K562 (cell line): ENCODE measurements at regions not wholly inside any gene's neighbourhood (a gene's known extent, or its start where the extent isn't known, plus 50 kb on each side); places are given as distances from the start of the nearest gene placed in this dataset.

Experiments used
- ATAC-seq: fragments of 200-7000 bp; cut with Tn5 transposase; 3 replicates; pipeline ENCODE4 v1.9.1; 2020; ENCODE audit warnings: moderate library complexity
- BruUV-seq: library from RNA; stranded (reverse); fragments of 400-500 nt; replicated peaks from 2 replicates; lab custom pipeline; 2021; lab: Mats Ljungman, UMichigan
- CTCF ChIA-PET: fragments of 300-600 bp; formaldehyde crosslinking; extraction: SDS; loops from one replicate; lab custom pipeline; 2021; ENCODE audit warnings: low intra/inter-chr PET ratio; lab: Yijun Ruan, JAX
- POLR2A ChIA-PET: fragments of 300-600, 350-650 bp; sonication (Branson Sonifier 250); formaldehyde crosslinking; extraction: SDS; loops from one replicate; lab custom pipeline; 2021; ENCODE audit warnings: antibody characterized with exemption, inconsistent platforms; lab: Yijun Ruan, JAX
- DNase-seq, 4 experiments: peaks; one replicate each; pipeline versions ENCODE4 v3.0.0 to v3.0.0-alpha.2; 2011 to 2018; ENCODE audit warnings: low spot score in 3 of 4, mixed read lengths in 3 of 4; ENCODE audit errors: extremely low read depth in 1 of 4
- FAIRE-seq: peaks from 2 replicates; lab custom pipeline; 2011; peaks lifted over from hg19 to GRCh38; lab: Jason Lieb, UNC
- H2AFZ ChIP-seq: 2 replicates; pipeline ENCODE4 v1.6.0; 2011; ENCODE audit warnings: low read depth, low read length, control low read depth, inconsistent platforms
- H3K27ac ChIP-seq: fragments of 200-600 bp; 3 replicates; pipeline ENCODE4 v1.8.0; 2011; ENCODE audit warnings: low read depth, mild to moderate bottlenecking, control low read depth, inconsistent platforms, low read length, moderate library complexity, mixed read lengths; ENCODE audit errors: extremely low read depth
- H3K27me3 ChIP-seq, 2 experiments: fragments of 300-600 bp in 1 of 2; 2 replicates in 1 of 2; 3 replicates in 1 of 2; pipeline versions ENCODE4 v1.6.0 to v1.8.0; 2011; ENCODE audit warnings: inconsistent platforms in 2 of 2, low read length in 2 of 2, mild to moderate bottlenecking in 1 of 2, mixed read lengths in 1 of 2, moderate library complexity in 1 of 2; ENCODE audit not compliant: control insufficient read depth in 2 of 2, insufficient read depth in 2 of 2
- H3K36me3 ChIP-seq: fragments of 300-600 bp; 3 replicates; pipeline ENCODE4 v1.8.0; 2011; ENCODE audit warnings: mild to moderate bottlenecking, low read length, inconsistent platforms; ENCODE audit not compliant: control insufficient read depth, insufficient read depth
- H3K4me1 ChIP-seq, 2 experiments: fragments of 200-600 bp in 1 of 2; replicated peaks in 1 of 2; 2 replicates in 1 of 2; 3 replicates in 1 of 2; pipeline versions ENCODE4 v1.5.1 to v1.8.0; 2011; ENCODE audit warnings: inconsistent platforms in 2 of 2, low read length in 2 of 2, mild to moderate bottlenecking in 1 of 2, mixed read lengths in 1 of 2, moderate library complexity in 1 of 2; ENCODE audit not compliant: control insufficient read depth in 2 of 2, insufficient read depth in 2 of 2
- H3K4me2 ChIP-seq: 2 replicates; pipeline ENCODE4 v1.6.1; 2011; ENCODE audit warnings: low read length, control low read depth, inconsistent platforms, mixed read lengths; ENCODE audit not compliant: insufficient read depth
- H3K4me3 ChIP-seq: fragments of 200-600 bp; sonication (generic), shearing (Covaris generic); 2 replicates; pipeline ENCODE4 v1.5.1; 2016; ENCODE audit warnings: control low read depth, inconsistent platforms
- H3K79me2 ChIP-seq: fragments of 200-600 bp; 3 replicates; pipeline ENCODE4 v1.8.0; 2011; ENCODE audit warnings: low read length, inconsistent platforms; ENCODE audit not compliant: control insufficient read depth, insufficient read depth
- H3K9ac ChIP-seq, 2 experiments: 2 replicates each; pipeline versions ENCODE4 v1.6.0 to v1.6.1; 2011; ENCODE audit warnings: low read depth in 2 of 2, low read length in 2 of 2, control low read depth in 1 of 2, inconsistent platforms in 1 of 2, mild to moderate bottlenecking in 1 of 2, mixed read lengths in 1 of 2; ENCODE audit not compliant: insufficient read depth in 1 of 2
- H3K9me1 ChIP-seq: one replicate; pipeline ENCODE4 v1.6.0; 2011; ENCODE audit warnings: inconsistent platforms, mild to moderate bottlenecking, low read length, moderate library complexity; ENCODE audit not compliant: control insufficient read depth, insufficient read depth
- H3K9me3 ChIP-seq: replicated peaks from 2 replicates; pipeline ENCODE4 v1.5.1; 2011; ENCODE audit warnings: low read depth, low read length, inconsistent platforms; ENCODE audit not compliant: control insufficient read depth, insufficient read depth
- H4K20me1 ChIP-seq: replicated peaks from 2 replicates; pipeline ENCODE4 v1.6.1; 2011; ENCODE audit warnings: low read length, inconsistent platforms, mixed read lengths; ENCODE audit not compliant: control insufficient read depth, insufficient read depth
- CBX3 ChIP-seq, 2 experiments: IDR thresholded peaks; 1 replicate in 1 of 2; 2 replicates in 1 of 2; pipeline ENCODE4 v1.6.1; 2012; ENCODE audit warnings: inconsistent platforms in 2 of 2, low read length in 2 of 2, borderline replicate concordance in 1 of 2, control low read depth in 1 of 2
- CEBPG ChIP-seq, 3 experiments: fragments of 200-800 bp in 1 of 3; sonication (Bioruptor generic) in 1 of 3; sonication (generic) in 1 of 3; formaldehyde crosslinking in 1 of 3; IDR thresholded peaks in 2 of 3; conservative IDR thresholded peaks in 1 of 3; 2 replicates each; pipeline versions ENCODE4 v1.6.1 to v1.8.0; 2016 to 2022; ENCODE audit warnings: missing compliant biosample characterization in 2 of 3, missing genetic modification characterization in 2 of 3, mild to moderate bottlenecking in 1 of 3, missing genetic modification reagents in 1 of 3
- MYNN ChIP-seq, 2 experiments: sonication (generic); formaldehyde crosslinking in 1 of 2; IDR thresholded peaks; 2 replicates each; pipeline versions ENCODE4 v1.5.0 to v1.6.1; 2016 to 2020; ENCODE audit warnings: antibody characterized with exemption in 1 of 2, missing genetic modification reagents in 1 of 2
- NCOR1 ChIP-seq: fragments of 450-650 bp; IDR thresholded peaks from 2 replicates; pipeline ENCODE4 v1.6.1; 2016; ENCODE audit warnings: mild to moderate bottlenecking, moderate library complexity
- NFE2L1 ChIP-seq: fragments of 450-650 bp; IDR thresholded peaks from 2 replicates; pipeline ENCODE4 v1.6.1; 2016; ENCODE audit warnings: missing genetic modification characterization, low read depth, mild to moderate bottlenecking, missing compliant biosample characterization, moderate library complexity, borderline replicate concordance
- ZNF449 ChIP-seq: fragments of 250-450 bp; sonication (Bioruptor Pico); IDR thresholded peaks from 2 replicates; pipeline ENCODE4 v1.8.0; 2022; ENCODE audit warnings: moderate library complexity, mild to moderate bottlenecking, inconsistent platforms
- ZNF511 ChIP-seq: sonication (generic); formaldehyde crosslinking; IDR thresholded peaks from 2 replicates; pipeline ENCODE4 v1.8.0; 2022; ENCODE audit warnings: mild to moderate bottlenecking, missing genetic modification reagents
- WGBS: fragments of 100-300 bp; shearing (Covaris generic); methylation state at CpG from one replicate; pipeline ENCODE4 v1.1.6; 2016; ENCODE audit warnings: low coverage, mixed read lengths; ENCODE audit not compliant: insufficient coverage; ENCODE audit errors: missing lambda C conversion rate; 5-methylcytosine and 5-hydroxymethylcytosine counted together
- in situ Hi-C: fragments of 300-500 bp; cut with MboI; formaldehyde crosslinking; loops from 4 replicates; pipeline ENCODE4 v1.15.0; 2018; ENCODE audit warnings: inconsistent platforms, mixed read lengths
- intact Hi-C: fragments of 100-400 bp; cut with micrococcal nuclease; formaldehyde crosslinking; loops from 2 replicates; pipeline ENCODE4 v1.14.2; 2022

- TF ChIP-seq CEBPG (CRISPR knock-in tag; IDR thresholded peaks at IDR 0.05) (no peak), CEBPG (tag; conservative IDR thresholded peaks at IDR 0.05 in 1 of 2, IDR thresholded peaks at IDR 0.05 in 1 of 2) (no peak), ZNF449 (CRISPR knock-in tag) (no peak), NCOR1 (no peak), CBX3 (IDR thresholded peaks at IDR 0.05; ENCODE audit: borderline replicate concordance in 1 of 2, low read length in 2 of 2) (no peak)
Measured at GRCh38 chr15:29937956-29938355, 115.7 kb upstream of the TJP1 start (continued).

- DNase-seq (no peak), FAIRE-seq (no peak), ATAC-seq (no peak)
- H3K27me3 ChIP-seq = peaks cover 0 to 20% of the 10 kb centered on the region in 2 experiments; a peak in 2 of 5 replicates
- H3K9ac ChIP-seq = no peak overlapping the region
- H3K9me1 ChIP-seq = no peaks in the 10 kb centered on the region
- POLR2A ChIA-PET = interaction anchor here (0.6 kb wide), 2 partner anchors 31 to 116 kb away, joined by 3 to 5 read pairs; no protein-coding TSS in a partner anchor
- no peak overlapping the region for H3K27ac ChIP-seq
- H3K4me2 ChIP-seq = no peak overlapping the region
- no peaks in the 10 kb centered on the region for H3K9me3 ChIP-seq
- BruUV-seq = no TSS peak
- no peak overlapping the region for H3K4me3 ChIP-seq
- in situ Hi-C loops (no loop called here), intact Hi-C loops (no loop called here)
- no peaks in the 10 kb centered on the region for H3K36me3 ChIP-seq
- no peak overlapping the region for H2AFZ ChIP-seq
- H3K4me1 ChIP-seq = no peaks in the 10 kb centered on the region
- WGBS = 2% methylated on average over 10 of the region's 10 CpGs
- CTCF ChIA-PET = no interaction called here
- H4K20me1 ChIP-seq = no peaks in the 10 kb centered on the region
- H3K79me2 ChIP-seq = no peaks in the 10 kb centered on the region
- no peak for TF ChIP-seq ZNF511 (CRISPR knock-in tag)
- no peak for TF ChIP-seq MYNN (IDR thresholded peaks at IDR 0.05)
- no peak for TF ChIP-seq MYNN (CRISPR knock-in tag; IDR thresholded peaks at IDR 0.05)
- TF ChIP-seq NFE2L1 (tag) = no peak
Measured at GRCh38 chr15:29936353-29937049, 114.2 kb upstream of the TJP1 start.
